Neural progenitor cell (in vitro differentiated cells): ENCODE measurements at regions not wholly inside any gene's neighbourhood (a gene's known extent, or its start where the extent isn't known, plus 50 kb on each side); places are given as distances from the start of the nearest gene placed in this dataset.
A peak's percentile ranks its signal among the peaks of the same experiment; 100 is the strongest.

Source experiments
- DNase-seq: peaks from one replicate; pipeline ENCODE4 v3.0.0-alpha.2; 2016; ENCODE audit warnings: low spot score
- H2AFZ ChIP-seq: fragments of 200-600 bp; sonication (generic); replicated peaks from 2 replicates; pipeline ENCODE4 v1.6.1; 2016; ENCODE audit warnings: antibody characterized with exemption
- H3F3A ChIP-seq: fragments of 200-600 bp; sonication (generic); 2 replicates; pipeline ENCODE4 v1.6.1; 2016; ENCODE audit warnings: antibody characterized with exemption, low read depth
- H3K27ac ChIP-seq: fragments of 200-600 bp; sonication (generic); 2 replicates; pipeline ENCODE4 v1.5.1; 2016; ENCODE audit warnings: mild to moderate bottlenecking
- H3K27me3 ChIP-seq: fragments of 200-600 bp; sonication (generic); 2 replicates; pipeline ENCODE4 v1.6.1; 2016; ENCODE audit warnings: mild to moderate bottlenecking, moderate library complexity
- H3K36me3 ChIP-seq: fragments of 200-600 bp; sonication (generic); 2 replicates; pipeline ENCODE4 v1.5.1; 2016
- H3K4me1 ChIP-seq: fragments of 200-600 bp; sonication (generic); 2 replicates; pipeline ENCODE4 v1.6.1; 2016; ENCODE audit warnings: mixed run types
- H3K4me2 ChIP-seq: fragments of 200-600 bp; sonication (generic); 2 replicates; pipeline ENCODE4 v1.6.1; 2016
- H3K4me3 ChIP-seq: fragments of 200-600 bp; sonication (generic); 2 replicates; pipeline ENCODE4 v1.5.1; 2016
- H3K79me2 ChIP-seq: fragments of 200-600 bp; sonication (generic); 2 replicates; pipeline ENCODE4 v1.6.1; 2016; ENCODE audit warnings: low read depth
- H3K9ac ChIP-seq: fragments of 200-600 bp; sonication (generic); 2 replicates; pipeline ENCODE4 v1.6.1; 2016
- H3K9me3 ChIP-seq: fragments of 200-600 bp; sonication (generic); 2 replicates; pipeline ENCODE4 v1.5.1; 2016; ENCODE audit warnings: low read depth
- H4K20me1 ChIP-seq: fragments of 200-600 bp; sonication (generic); 2 replicates; pipeline ENCODE4 v1.6.1; 2016; ENCODE audit warnings: low read depth
- H3K27ac Mint-ChIP-seq: 3 replicates; pipeline ENCODE4 v1.8.0; 2021; ENCODE audit warnings: mixed read lengths
- H3K27me3 Mint-ChIP-seq: 2 replicates; pipeline ENCODE4 v1.8.0; 2022; ENCODE audit warnings: low read depth, mild to moderate bottlenecking, inconsistent platforms, moderate library complexity, mixed read lengths; ENCODE audit not compliant: insufficient read depth
- H3K36me3 Mint-ChIP-seq: 3 replicates; pipeline ENCODE4 v1.8.0; 2021; ENCODE audit warnings: mixed read lengths
- H3K4me1 Mint-ChIP-seq: 3 replicates; pipeline ENCODE4 v1.8.0; 2021; ENCODE audit warnings: mixed read lengths
- H3K4me3 Mint-ChIP-seq: 3 replicates; pipeline ENCODE4 v1.8.0; 2021; ENCODE audit warnings: mild to moderate bottlenecking, moderate library complexity, mixed read lengths
- H3K9me3 Mint-ChIP-seq: 3 replicates; pipeline ENCODE4 v1.8.0; 2020; ENCODE audit warnings: mixed read lengths
- CTCF ChIP-seq: fragments of 200-600 bp; sonication (generic); IDR thresholded peaks from 2 replicates; pipeline ENCODE4 v1.5.1; 2017; ENCODE audit warnings: antibody characterized with exemption, mild to moderate bottlenecking
- EZH2 ChIP-seq: fragments of 200-600 bp; sonication (generic); IDR thresholded peaks from 2 replicates; pipeline ENCODE4 v1.6.1; 2017; ENCODE audit warnings: antibody characterized with exemption, mild to moderate bottlenecking, moderate library complexity
- EZH2phosphoT487 ChIP-seq: fragments of 200-600 bp; sonication (generic); IDR thresholded peaks from 2 replicates; pipeline ENCODE4 v1.6.1; 2017; ENCODE audit warnings: antibody characterized with exemption

- Mint-ChIP-seq H3K27me3 (no peaks in the 10 kb centered on the region), H3K36me3 (no peaks in the 10 kb centered on the region), H3K9me3 (no peaks in the 10 kb centered on the region), H3K27ac (no peak overlapping the region), H3K4me1 (peaks cover 17% of the 10 kb centered on the region), H3K4me3 (no peak overlapping the region)
- no peak overlapping the region for H3K27ac ChIP-seq
- H3K4me3 ChIP-seq: no peak overlapping the region
- H3K4me1 ChIP-seq: peaks cover 12% of the 10 kb centered on the region
- no peak overlapping the region for H2AFZ ChIP-seq
- H3K36me3 ChIP-seq: no peaks in the 10 kb centered on the region
- no peaks in the 10 kb centered on the region for H3K27me3 ChIP-seq
- H4K20me1 ChIP-seq: no peaks in the 10 kb centered on the region
- DNase-seq: no peak
- no peaks in the 10 kb centered on the region for H3K79me2 ChIP-seq
- H3K4me2 ChIP-seq: no peak overlapping the region
- no peaks in the 10 kb centered on the region for H3F3A ChIP-seq
- no peak overlapping the region for H3K9ac ChIP-seq
- TF ChIP-seq EZH2 (no peak), CTCF (no peak), EZH2phosphoT487 (no peak)
- H3K9me3 ChIP-seq: no peaks in the 10 kb centered on the region
These were observed 153.1 kb upstream of the AGA start for GRCh38 chr4:177595386-177595785.

GRCh38 chr4:177596035-177596434, 153.8 kb upstream of the AGA start:
- H3K4me1 ChIP-seq: peaks cover 12% of the 10 kb centered on the region
- no peaks in the 10 kb centered on the region for H3F3A ChIP-seq
- Mint-ChIP-seq H3K27me3 (no peaks in the 10 kb centered on the region), H3K36me3 (no peaks in the 10 kb centered on the region), H3K27ac (no peak overlapping the region), H3K4me1 (peaks cover 17% of the 10 kb centered on the region), H3K9me3 (no peaks in the 10 kb centered on the region), H3K4me3 (no peak overlapping the region)
- DNase-seq: peak; percentile 4
- no peaks in the 10 kb centered on the region for H3K27me3 ChIP-seq
- no peaks in the 10 kb centered on the region for H4K20me1 ChIP-seq
- no peaks in the 10 kb centered on the region for H3K79me2 ChIP-seq
- TF ChIP-seq CTCF: no peak
- no peak overlapping the region for H3K4me3 ChIP-seq
- H3K9me3 ChIP-seq: no peaks in the 10 kb centered on the region
- peak overlapping the region; percentile 53 for H2AFZ ChIP-seq
- H3K4me2 ChIP-seq: no peak overlapping the region
- H3K9ac ChIP-seq: no peak overlapping the region
- H3K27ac ChIP-seq: no peak overlapping the region
- no peaks in the 10 kb centered on the region for H3K36me3 ChIP-seq

GRCh38 chr4:177596991-177597390, 154.8 kb upstream of the AGA start:
- H3K27ac Mint-ChIP-seq: no peak overlapping the region

More at GRCh38 chr4:177596991-177597390, 154.8 kb upstream of the AGA start:
- Histone ChIP-seq H3F3A (no peaks in the 10 kb centered on the region), H3K9me3 (no peaks in the 10 kb centered on the region), H2AFZ (peak overlapping the region; percentile 32), H3K4me1 (peaks cover 12% of the 10 kb centered on the region), H3K36me3 (no peaks in the 10 kb centered on the region), H3K79me2 (no peaks in the 10 kb centered on the region), H3K4me2 (no peak overlapping the region), H4K20me1 (no peaks in the 10 kb centered on the region), H3K4me3 (no peak overlapping the region), H3K27ac (no peak overlapping the region), H3K27me3 (no peaks in the 10 kb centered on the region), H3K9ac (no peak overlapping the region)
- DNase-seq: no peak
- Mint-ChIP-seq H3K36me3 (no peaks in the 10 kb centered on the region), H3K9me3 (no peaks in the 10 kb centered on the region), H3K27me3 (no peaks in the 10 kb centered on the region), H3K4me1 (peaks cover 17% of the 10 kb centered on the region), H3K4me3 (no peak overlapping the region)
- TF ChIP-seq EZH2 (no peak), CTCF (no peak)
